ES-I3 (cell line): ENCODE measurements at regions not wholly inside any gene's neighbourhood (a gene's known extent, or its start where the extent isn't known, plus 50 kb on each side); places are given as distances from the start of the nearest gene placed in this dataset.
"Not testable (repeated sequence)": the region's sequence is repeated elsewhere in the genome, so short reads cannot be mapped to it uniquely, and the experiment has no call there.

Source experiments
- H3K36me3 ChIP-seq: 2 replicates; pipeline ENCODE4 v1.6.1; 2013; ENCODE audit warnings: mild to moderate bottlenecking, low read length, control low read depth, moderate library complexity; ENCODE audit not compliant: insufficient read depth
- H3K4me1 ChIP-seq: 2 replicates; pipeline ENCODE4 v1.6.1; 2013; ENCODE audit warnings: mild to moderate bottlenecking, control low read depth, low read length; ENCODE audit not compliant: insufficient read depth
- H3K9ac ChIP-seq: 2 replicates; pipeline ENCODE4 v1.6.1; 2013; ENCODE audit warnings: low read depth, mild to moderate bottlenecking, low read length, moderate library complexity
- H3K9me3 ChIP-seq: 2 replicates; pipeline ENCODE4 v1.6.1; 2013; ENCODE audit warnings: mild to moderate bottlenecking, low read length, moderate library complexity; ENCODE audit not compliant: control insufficient read depth, insufficient read depth

DNA sequence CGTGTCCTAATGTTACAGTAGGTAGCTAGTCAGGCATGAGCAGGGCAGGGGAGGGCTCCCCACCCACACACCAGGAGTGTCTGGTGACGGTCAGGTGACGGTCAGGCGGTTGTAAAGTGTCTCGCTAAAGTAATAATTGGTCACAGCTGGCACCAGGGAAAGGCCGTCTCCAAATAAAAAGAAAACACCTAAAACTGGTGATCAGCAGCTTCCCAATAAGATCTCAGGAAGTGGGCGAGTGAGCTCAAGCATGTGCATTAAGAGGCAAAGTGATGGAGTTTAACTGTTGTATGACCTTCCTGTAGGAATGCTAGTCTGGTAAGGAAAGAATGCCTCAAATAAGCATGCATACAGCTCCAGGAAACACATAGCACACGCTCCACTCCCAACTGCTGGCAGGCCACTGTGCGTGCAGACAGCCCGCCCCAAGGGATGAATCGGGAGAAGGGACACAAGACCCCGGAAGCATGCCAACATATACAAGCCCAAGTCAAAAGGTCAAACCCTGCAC, 177.1 kb downstream of the RNF144A start:
- Histone ChIP-seq H3K4me1 (0 out of 2 replicates have a peak, but pooled peaks cover 4% of the 10 kb centered on the region), H3K9me3 (no peaks in the 10 kb centered on the region), H3K36me3 (no peaks in the 10 kb centered on the region), H3K9ac (no peak overlapping the region)

DNA sequence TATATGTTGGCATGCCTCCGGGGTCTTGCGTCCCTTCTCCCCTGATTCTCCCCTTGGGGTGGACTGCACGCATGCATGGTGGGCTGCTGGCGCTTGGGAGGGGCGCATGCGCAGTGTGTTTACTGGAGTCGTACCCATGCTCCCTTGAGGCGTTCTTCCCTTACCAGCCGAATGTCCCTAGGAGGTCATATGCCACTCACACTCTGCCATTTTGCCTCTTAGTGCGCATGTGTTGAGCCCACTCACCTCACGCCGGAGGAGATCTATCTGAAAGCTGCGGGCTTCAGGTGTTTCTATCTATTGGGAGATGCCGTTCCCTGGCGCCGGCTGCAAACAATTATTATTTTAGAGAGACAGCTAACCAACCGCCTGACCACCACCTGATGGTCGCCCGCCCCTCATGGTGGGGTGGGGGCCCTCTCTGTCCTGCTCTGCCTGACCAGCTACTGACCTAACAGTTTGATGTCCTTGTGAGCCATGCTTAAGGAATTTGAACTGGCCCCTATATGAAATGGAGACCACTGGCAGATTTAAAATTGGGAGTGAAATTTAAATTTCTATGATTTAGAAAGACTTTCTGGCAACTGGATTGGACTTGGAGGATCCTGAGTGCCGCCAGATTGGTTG, 179.6 kb downstream of the RNF144A start:
- H3K9ac ChIP-seq, result no peak overlapping the region; the same call in 1 of the 2 replicates
- H3K4me1 ChIP-seq, result 0 out of 2 replicates have a peak, but pooled peaks cover 4% of the 10 kb centered on the region
- no peaks in the 10 kb centered on the region for H3K9me3 ChIP-seq
- H3K36me3 ChIP-seq, result no peaks in the 10 kb centered on the region

DNA sequence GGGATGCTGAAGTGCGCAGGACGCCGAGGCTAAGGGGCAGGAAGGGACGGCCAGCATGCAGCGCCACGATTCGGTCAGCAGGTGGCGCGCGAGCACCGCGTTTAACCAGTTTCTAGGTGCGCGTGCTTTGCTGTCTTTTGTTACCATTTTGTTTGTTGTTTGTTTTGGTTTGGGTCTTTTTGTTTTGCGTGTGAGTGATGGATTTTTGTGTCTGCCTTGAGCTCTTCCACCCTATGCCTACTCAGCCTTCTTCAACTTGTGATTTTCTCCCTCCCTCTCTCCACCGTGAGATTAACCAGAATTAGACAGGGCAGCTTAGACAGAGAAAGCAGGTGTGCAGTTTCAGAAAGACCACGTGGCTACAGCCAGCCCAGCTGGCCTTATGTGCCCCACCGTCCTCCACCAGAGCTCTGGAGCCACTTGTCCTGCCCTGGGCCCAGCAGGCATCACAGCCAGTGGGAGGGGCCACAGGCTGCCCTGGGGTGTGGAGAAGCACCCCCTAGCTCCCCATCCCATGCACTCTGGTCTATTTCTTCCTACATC, 180.2 kb downstream of the RNF144A start:
- 0 out of 2 replicates have a peak, but pooled peaks cover 4% of the 10 kb centered on the region for H3K4me1 ChIP-seq
- H3K36me3 ChIP-seq, result no peaks in the 10 kb centered on the region
- no peaks in the 10 kb centered on the region for H3K9me3 ChIP-seq
- H3K9ac ChIP-seq, result no peak overlapping the region; the same call in 1 of the 2 replicates

DNA sequence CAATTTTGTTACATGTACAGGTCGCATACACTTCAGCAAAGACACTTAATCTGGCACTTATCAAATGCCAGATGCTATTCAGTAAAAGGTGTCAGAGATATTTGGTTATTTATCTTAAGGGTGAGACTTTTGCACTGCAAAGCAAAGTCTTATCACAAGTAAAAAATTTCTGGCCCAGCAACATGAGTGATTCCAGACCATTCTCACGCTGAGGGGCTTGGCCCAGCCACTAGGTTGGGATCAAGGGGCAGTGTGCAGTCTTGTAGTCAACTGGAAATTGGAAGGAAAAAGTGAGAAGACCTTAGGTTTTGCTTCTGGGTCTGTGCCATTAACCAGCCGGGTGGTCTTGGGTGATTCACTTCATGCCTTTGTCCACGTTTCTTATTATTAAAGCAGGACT, 181.6 kb downstream of the RNF144A start:
- H3K36me3 ChIP-seq, result no peaks in the 10 kb centered on the region
- H3K9me3 ChIP-seq, result no peaks in the 10 kb centered on the region
- H3K9ac ChIP-seq, result no peak overlapping the region

DNA sequence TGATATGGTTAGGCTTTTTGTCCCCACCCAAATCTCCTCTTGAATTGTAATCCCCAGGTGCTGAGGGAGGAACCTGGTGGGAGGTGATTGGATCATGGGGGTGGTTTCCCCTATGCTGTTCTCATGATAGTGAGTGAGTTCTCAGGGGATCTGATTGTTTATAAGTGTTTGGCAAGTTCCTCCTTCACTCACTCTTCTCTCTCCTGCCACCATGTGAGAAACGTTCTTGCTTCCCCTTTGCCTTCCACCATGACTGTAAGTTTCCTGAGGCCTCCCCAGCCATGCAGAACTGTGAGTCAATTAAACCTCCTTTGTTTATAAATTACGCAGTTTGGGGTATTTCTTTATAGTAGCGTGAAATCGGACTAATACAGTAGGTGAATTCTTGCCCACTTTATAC, 182.5 kb downstream of the RNF144A start:
- not testable (repeated sequence) for H3K4me1 ChIP-seq, H3K9me3 ChIP-seq, H3K9ac ChIP-seq, H3K36me3 ChIP-seq

More for the DNA sequence above, 181.6 kb downstream of the RNF144A start:
- 0 out of 2 replicates have a peak, but pooled peaks cover 4% of the 10 kb centered on the region for H3K4me1 ChIP-seq

DNA sequence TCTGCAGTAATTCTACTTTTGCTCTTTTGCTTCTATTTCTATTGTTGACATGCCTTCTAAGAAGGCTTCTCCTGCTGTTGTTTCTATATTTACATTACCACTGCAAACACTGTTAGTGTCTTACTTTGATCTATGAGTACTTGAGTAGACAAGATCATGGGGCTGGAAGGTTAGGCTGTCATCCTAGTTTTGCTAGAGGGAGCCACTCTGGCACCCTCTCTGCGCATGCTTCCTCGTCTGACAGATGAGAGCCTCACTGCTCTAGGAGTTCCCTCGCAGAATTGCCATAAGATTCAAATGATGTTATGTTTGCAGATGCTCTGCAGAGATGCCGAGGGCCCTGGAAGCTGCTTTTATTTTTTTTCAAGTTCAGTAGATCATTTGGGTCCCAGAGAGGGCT, 185.6 kb downstream of the RNF144A start:
- Histone ChIP-seq H3K36me3 (no peaks in the 10 kb centered on the region), H3K9ac (no peak overlapping the region), H3K4me1 (no peaks in the 10 kb centered on the region), H3K9me3 (no peaks in the 10 kb centered on the region)

DNA sequence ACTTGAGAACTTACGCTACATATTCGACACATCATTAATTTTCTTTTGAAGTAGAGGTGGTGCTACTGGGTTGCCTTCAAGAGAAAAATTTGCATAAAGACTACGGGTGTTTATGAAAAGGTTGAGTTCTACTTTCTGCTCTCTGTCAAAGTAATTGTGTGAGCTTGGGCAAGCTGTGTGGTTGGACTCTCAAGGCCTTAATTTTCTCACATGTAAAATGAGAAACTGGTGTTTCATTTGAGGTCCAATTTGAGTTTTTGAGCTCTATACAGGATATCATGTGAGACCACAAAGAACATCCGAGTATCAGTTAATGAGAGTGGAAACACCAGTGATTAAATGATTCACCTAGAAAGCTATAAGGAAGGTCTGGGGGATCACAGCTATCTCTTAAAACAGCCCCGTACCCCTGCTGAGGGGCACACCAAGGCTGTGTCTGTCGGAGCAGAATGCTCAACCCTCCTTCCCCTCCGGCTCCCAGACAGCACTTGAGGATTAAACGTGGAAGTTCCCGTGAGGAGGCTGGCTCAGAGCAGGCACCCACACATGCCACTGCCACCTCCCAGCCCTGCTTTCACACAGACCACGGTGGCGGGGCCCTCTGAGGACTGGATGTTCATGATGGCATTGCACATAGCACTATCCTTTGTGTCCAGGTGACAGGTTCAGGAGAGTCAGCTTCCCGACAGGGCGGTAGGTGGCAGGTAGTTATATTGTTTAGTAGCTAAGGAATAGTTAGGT, 191.8 kb downstream of the RNF144A start:
- Histone ChIP-seq H3K4me1 (no peaks in the 10 kb centered on the region), H3K9me3 (no peaks in the 10 kb centered on the region), H3K9ac (no peak overlapping the region), H3K36me3 (no peaks in the 10 kb centered on the region; the same call in 1 of the 2 replicates)

DNA sequence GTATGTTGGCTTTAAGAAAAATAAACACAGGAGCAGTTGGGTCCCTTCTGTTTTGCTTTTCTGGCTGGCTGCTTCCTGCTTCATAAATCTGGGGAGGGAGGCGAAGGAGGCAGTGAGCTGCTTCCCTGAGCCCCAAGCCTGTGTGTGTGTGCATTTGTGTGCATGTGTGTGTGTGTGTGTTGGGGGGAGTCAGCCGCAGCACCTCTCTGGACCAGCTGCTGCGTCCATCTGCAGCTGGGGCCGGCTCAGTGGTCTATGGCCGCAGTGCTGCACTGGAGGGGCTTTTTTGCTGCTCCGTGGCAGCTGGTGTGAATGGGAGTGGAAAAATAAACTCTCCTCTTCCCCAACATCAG, 192.3 kb downstream of the RNF144A start:
- Histone ChIP-seq H3K9me3 (no peaks in the 10 kb centered on the region), H3K4me1 (no peaks in the 10 kb centered on the region), H3K36me3 (no peaks in the 10 kb centered on the region; the same call in 1 of the 2 replicates), H3K9ac (no peak overlapping the region)

DNA sequence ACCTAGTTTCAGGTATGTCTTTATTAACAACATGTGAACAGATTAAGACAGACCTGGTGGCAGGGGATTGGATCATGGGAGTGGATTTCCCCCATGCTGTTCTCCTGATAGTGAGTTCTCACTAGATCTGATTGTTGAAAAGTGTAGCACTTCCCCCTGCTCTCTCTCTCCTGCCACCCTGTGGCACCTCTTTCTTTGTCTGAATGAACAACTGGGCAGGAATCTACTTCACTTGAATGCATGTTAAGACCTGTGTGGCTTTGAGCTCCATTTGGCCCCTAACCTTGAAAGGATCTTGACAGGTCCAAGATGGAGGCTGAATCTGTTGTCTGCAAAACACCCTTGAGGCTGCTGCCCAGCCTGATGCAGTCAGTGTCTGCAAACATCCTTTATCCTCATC, 194.4 kb downstream of the RNF144A start:
- H3K9ac ChIP-seq, result no peak overlapping the region
- H3K9me3 ChIP-seq, result no peaks in the 10 kb centered on the region
- H3K36me3 ChIP-seq, result no peaks in the 10 kb centered on the region; the same call in 1 of the 2 replicates
- H3K4me1 ChIP-seq, result no peaks in the 10 kb centered on the region

DNA sequence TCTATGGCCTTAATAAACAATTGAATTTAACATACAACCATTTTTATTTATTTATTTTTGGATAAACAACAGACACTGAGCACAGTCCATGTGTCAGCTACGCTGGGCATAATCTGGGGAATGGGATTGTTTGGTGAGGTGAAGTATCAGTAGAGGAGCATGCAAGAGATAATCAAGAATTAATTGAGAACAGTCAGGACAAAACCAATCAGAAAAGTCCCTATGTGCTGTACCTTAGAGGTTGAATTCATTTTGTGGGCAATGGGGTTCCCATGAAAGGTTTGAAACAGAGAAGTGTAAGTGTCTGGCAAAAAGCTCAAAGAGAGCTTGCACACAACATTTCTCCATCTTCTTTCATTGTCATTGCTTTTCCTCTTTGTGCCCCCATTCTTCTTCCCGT, 198.2 kb downstream of the RNF144A start:
- no peak overlapping the region for H3K9ac ChIP-seq
- no peaks in the 10 kb centered on the region for H3K4me1 ChIP-seq
- no peaks in the 10 kb centered on the region for H3K9me3 ChIP-seq
- H3K36me3 ChIP-seq, result no peaks in the 10 kb centered on the region; the same call in 1 of the 2 replicates

DNA sequence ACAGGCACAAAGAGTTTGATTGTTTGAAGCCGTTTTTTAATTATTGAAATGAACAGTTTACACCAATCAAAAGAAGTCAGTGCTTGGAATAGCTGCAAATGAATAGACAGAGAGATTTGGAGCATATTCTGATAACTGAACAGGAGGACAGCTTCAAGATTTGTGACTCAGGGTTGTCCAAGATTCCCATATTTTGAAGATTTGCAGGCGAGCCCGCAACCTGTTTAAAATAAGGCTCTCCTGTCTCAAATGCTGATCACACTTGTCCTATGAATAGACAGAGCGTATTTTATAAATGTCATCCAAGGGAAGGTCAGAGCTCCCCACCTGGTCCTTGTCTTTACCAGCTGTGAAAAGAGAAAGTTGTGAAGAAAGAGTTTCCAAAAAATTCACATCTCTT, 198.7 kb downstream of the RNF144A start:
- H3K9me3 ChIP-seq, result no peaks in the 10 kb centered on the region
- no peaks in the 10 kb centered on the region; the same call in 1 of the 2 replicates for H3K36me3 ChIP-seq
- no peaks in the 10 kb centered on the region for H3K4me1 ChIP-seq
- H3K9ac ChIP-seq, result no peak overlapping the region

DNA sequence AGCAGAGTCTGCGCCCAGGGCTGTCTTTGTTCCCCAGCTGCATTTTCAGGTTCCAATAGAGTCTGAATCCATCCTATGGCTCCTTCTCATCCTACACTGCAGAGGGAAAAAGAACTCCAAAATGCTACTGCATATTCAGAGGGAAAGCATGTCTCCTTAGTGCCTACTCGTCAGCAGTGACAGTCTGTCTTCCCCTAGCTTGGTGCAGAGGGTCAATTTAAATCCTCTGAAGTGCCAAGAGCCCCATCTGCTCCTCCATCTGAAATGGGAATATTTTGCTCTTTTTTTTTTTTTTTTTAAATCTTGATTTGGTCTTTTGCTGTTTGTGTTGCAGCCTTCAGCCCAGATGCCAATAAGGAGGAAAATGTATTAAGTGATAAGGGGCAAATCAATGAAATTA, 199.3 kb downstream of the RNF144A start:
- Histone ChIP-seq H3K9ac (no peak overlapping the region), H3K4me1 (no peaks in the 10 kb centered on the region), H3K36me3 (no peaks in the 10 kb centered on the region; the same call in 1 of the 2 replicates), H3K9me3 (no peaks in the 10 kb centered on the region)

DNA sequence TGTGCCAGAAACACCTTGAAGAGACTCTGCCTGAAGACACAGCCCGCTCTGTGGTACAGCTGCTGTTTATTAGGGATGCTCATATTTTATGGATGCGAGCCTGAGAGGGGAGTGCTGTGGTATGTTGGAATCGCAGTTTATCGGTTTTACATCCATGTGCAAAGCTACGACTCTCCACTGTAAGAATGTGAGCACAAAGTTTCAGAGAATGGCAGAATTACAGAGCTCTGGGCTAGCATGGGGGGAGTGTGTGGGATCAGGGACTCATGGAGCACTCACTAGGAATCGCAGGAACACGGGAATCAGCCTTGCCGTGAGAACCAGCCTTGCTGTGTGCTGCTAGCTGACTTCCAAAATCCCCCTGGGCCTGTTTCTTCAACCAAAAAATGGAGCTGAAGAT, 199.9 kb downstream of the RNF144A start:
- H3K9ac ChIP-seq, result no peak overlapping the region
- no peaks in the 10 kb centered on the region for H3K9me3 ChIP-seq
- no peaks in the 10 kb centered on the region for H3K4me1 ChIP-seq
- H3K36me3 ChIP-seq, result no peaks in the 10 kb centered on the region; the same call in 1 of the 2 replicates

DNA sequence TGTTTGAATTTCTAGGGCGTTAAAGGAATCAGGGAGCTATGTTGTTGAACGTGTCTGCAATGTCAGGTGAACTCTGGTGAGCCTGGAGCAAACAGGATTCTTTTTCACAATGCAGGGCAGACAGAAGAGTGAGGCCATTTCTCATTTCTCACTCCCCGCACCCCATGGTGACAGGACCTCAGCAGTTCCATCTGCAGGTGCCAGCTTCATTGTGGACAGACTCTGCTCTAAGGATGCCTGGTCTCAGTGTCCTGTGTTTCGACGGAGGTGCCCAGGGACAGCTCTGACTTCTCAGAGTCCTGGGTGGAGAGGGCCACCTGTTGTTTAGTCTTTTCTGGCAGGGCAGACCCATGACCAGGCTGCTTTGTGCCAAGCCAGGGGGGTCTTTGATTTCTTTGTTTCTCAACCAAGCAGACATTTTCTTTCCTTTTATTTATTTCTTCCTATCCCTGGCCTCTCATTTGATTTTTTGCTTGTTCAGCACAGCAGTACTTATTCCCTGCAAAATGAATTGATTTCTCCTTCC, 201.5 kb downstream of the RNF144A start:
- H3K9ac ChIP-seq, result no peak overlapping the region
- H3K9me3 ChIP-seq, result no peaks in the 10 kb centered on the region
- H3K36me3 ChIP-seq, result no peaks in the 10 kb centered on the region; the same call in 1 of the 2 replicates
- H3K4me1 ChIP-seq, result no peaks in the 10 kb centered on the region
